Endothelial cell (in vitro differentiated cells): ENCODE measurements at regions not wholly inside any gene's neighbourhood (a gene's known extent, or its start where the extent isn't known, plus 50 kb on each side); places are given as distances from the start of the nearest gene placed in this dataset.
A peak's percentile ranks its signal among the peaks of the same experiment; 100 is the strongest.

ENCODE experiments used
- DNase-seq: peaks from one replicate; pipeline ENCODE4 v3.0.0; 2021; ENCODE audit warnings: low spot score
- H3K27ac Mint-ChIP-seq: one replicate; pipeline ENCODE4 v1.8.0; 2021; ENCODE audit warnings: mixed read lengths, inconsistent platforms; ENCODE audit not compliant: unreplicated experiment
- H3K27me3 Mint-ChIP-seq: one replicate; pipeline ENCODE4 v1.8.0; 2021; ENCODE audit warnings: mild to moderate bottlenecking, moderate library complexity, mixed read lengths, inconsistent platforms; ENCODE audit not compliant: unreplicated experiment
- H3K36me3 Mint-ChIP-seq: one replicate; pipeline ENCODE4 v1.8.0; 2021; ENCODE audit warnings: mild to moderate bottlenecking, low read depth, mixed read lengths, inconsistent platforms; ENCODE audit not compliant: unreplicated experiment
- H3K4me1 Mint-ChIP-seq: one replicate; pipeline ENCODE4 v1.8.0; 2021; ENCODE audit warnings: mild to moderate bottlenecking, mixed read lengths, inconsistent platforms; ENCODE audit not compliant: unreplicated experiment
- H3K4me3 Mint-ChIP-seq: one replicate; pipeline ENCODE4 v1.8.0; 2021; ENCODE audit warnings: mild to moderate bottlenecking, mixed read lengths, inconsistent platforms; ENCODE audit not compliant: unreplicated experiment
- H3K9me3 Mint-ChIP-seq: one replicate; pipeline ENCODE4 v1.8.0; 2021; ENCODE audit warnings: mixed read lengths, inconsistent platforms; ENCODE audit not compliant: unreplicated experiment
- CTCF ChIP-seq: fragments of 200-600 bp; sonication (generic); IDR thresholded peaks from one replicate; pipeline ENCODE4 v1.5.0; 2021; ENCODE audit warnings: antibody characterized with exemption; ENCODE audit not compliant: unreplicated experiment

GRCh38 chr9:88041447-88041846, 67.1 kb upstream of the CDK20 start:
- no peak overlapping the region for H3K4me3 Mint-ChIP-seq
- H3K4me1 Mint-ChIP-seq, result no peaks in the 10 kb centered on the region
- no peak overlapping the region for H3K27ac Mint-ChIP-seq
- no peak for TF ChIP-seq CTCF
- peaks cover 18% of the 10 kb centered on the region for H3K36me3 Mint-ChIP-seq
- peaks cover 5% of the 10 kb centered on the region for H3K27me3 Mint-ChIP-seq
- H3K9me3 Mint-ChIP-seq, result peaks cover 16% of the 10 kb centered on the region
- no peak for DNase-seq

GRCh38 chr9:88037285-88037845, 63.0 kb upstream of the CDK20 start:
- no peak for DNase-seq
- Mint-ChIP-seq H3K27ac (no peak overlapping the region), H3K27me3 (peaks cover 3% of the 10 kb centered on the region), H3K4me3 (peak overlapping the region; percentile 9), H3K9me3 (peaks cover 6% of the 10 kb centered on the region), H3K4me1 (no peaks in the 10 kb centered on the region), H3K36me3 (peaks cover 6% of the 10 kb centered on the region)
- TF ChIP-seq CTCF, result no peak

GRCh38 chr9:88034964-88035363, 60.6 kb upstream of the CDK20 start:
- no peak for TF ChIP-seq CTCF
- Mint-ChIP-seq H3K27me3 (peaks cover 4% of the 10 kb centered on the region), H3K4me1 (no peaks in the 10 kb centered on the region), H3K9me3 (peaks cover 6% of the 10 kb centered on the region), H3K4me3 (no peak overlapping the region), H3K27ac (no peak overlapping the region), H3K36me3 (peaks cover 6% of the 10 kb centered on the region)
- no peak for DNase-seq

- peaks cover 6% of the 10 kb centered on the region for H3K36me3 Mint-ChIP-seq
- DNase-seq, result no peak
- H3K9me3 Mint-ChIP-seq, result peaks cover 6% of the 10 kb centered on the region
- no peaks in the 10 kb centered on the region for H3K4me1 Mint-ChIP-seq
- H3K4me3 Mint-ChIP-seq, result no peak overlapping the region
- H3K27ac Mint-ChIP-seq, result no peak overlapping the region
- H3K27me3 Mint-ChIP-seq, result peaks cover 4% of the 10 kb centered on the region
- no peak for TF ChIP-seq CTCF
Observed at GRCh38 chr9:88033359-88033702, 59.0 kb upstream of the CDK20 start.

- TF ChIP-seq CTCF, result no peak
- peaks cover 4% of the 10 kb centered on the region for H3K27me3 Mint-ChIP-seq
- H3K4me3 Mint-ChIP-seq, result no peak overlapping the region
- no peak overlapping the region for H3K27ac Mint-ChIP-seq
- no peaks in the 10 kb centered on the region for H3K9me3 Mint-ChIP-seq
- no peak for DNase-seq
- H3K4me1 Mint-ChIP-seq, result no peaks in the 10 kb centered on the region
- H3K36me3 Mint-ChIP-seq, result no peaks in the 10 kb centered on the region
Observed at GRCh38 chr9:88028338-88028737, 54.0 kb upstream of the CDK20 start.
